Tibial artery (tissue), 4 donors: ENCODE measurements at regions not wholly inside any gene's neighbourhood (a gene's known extent, or its start where the extent isn't known, plus 50 kb on each side); places are given as distances from the start of the nearest gene placed in this dataset.

ENCODE experiments used
- DNase-seq, 2 donors: peaks; one replicate each; pipeline ENCODE4 v3.0.0-alpha.2; 2019
- H3K27ac ChIP-seq, 2 donors: fragments of 200-600 bp; sonication (generic) in 1 of 2; 1 replicate in 1 of 2; 2 replicates in 1 of 2; pipeline ENCODE4 v1.5.1; 2018 to 2019; ENCODE audit warnings: mild to moderate bottlenecking in 1 of 2
- H3K27me3 ChIP-seq, 2 donors: fragments of 200-600 bp; sonication (generic) in 1 of 2; one replicate each; pipeline versions ENCODE4 v1.5.1 to v1.6.0; 2016 to 2019
- H3K36me3 ChIP-seq, 3 donors: fragments of 200-600 bp; sonication (generic) in 2 of 3; one replicate each; pipeline ENCODE4 v1.5.1; 2016 to 2019; ENCODE audit warnings: mild to moderate bottlenecking in 2 of 3
- H3K4me1 ChIP-seq, 4 donors: fragments of 200-600 bp; sonication (generic) in 2 of 4; 1 replicate in 3 of 4; 2 replicates in 1 of 4; pipeline ENCODE4 v1.5.1; 2016 to 2019
- H3K4me3 ChIP-seq, 2 donors: fragments of 200-600 bp; sonication (generic) in 1 of 2; 1 replicate in 1 of 2; 2 replicates in 1 of 2; pipeline ENCODE4 v1.5.1; 2018 to 2019; ENCODE audit warnings: mild to moderate bottlenecking in 2 of 2
- H3K9me3 ChIP-seq, 3 donors: fragments of 200-600 bp; sonication (generic) in 1 of 3; one replicate each; pipeline ENCODE4 v1.5.1; 2016 to 2019
- intact Hi-C: fragments of 100-400 bp; cut with DNase I; formaldehyde crosslinking; loops from one replicate; pipeline ENCODE4 v1.15.0; 2023; ENCODE audit warnings: low total_unique reads
- TF ChIP-seq, protein P1 (sequence below), 2 experiments: fragments of 200-600 bp in 1 of 2; fragments of 450-650 bp in 1 of 2; IDR thresholded peaks; one replicate each; pipeline ENCODE4 v1.5.1; 2017 to 2019; ENCODE audit warnings: antibody characterized with exemption in 2 of 2, mild to moderate bottlenecking in 1 of 2, moderate library complexity in 1 of 2

DNA sequence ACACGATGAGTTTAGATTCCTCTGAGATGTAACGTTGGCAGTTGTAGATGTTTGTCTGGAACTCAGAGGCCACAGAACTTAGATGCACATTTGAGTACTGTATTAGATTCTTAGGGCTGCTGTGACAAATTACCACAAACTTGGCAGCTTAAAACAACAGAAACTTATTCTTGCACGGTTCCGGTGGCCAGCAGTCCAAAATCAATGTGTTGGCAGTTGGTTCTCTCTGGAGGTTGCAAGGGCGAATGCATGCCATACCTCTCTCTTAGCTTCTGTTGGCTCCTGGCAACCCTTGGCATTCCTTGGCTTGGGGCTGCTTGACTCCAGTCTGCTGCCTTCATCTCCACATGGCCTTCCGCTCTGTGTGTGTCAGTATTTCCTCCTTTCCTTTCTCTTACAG lies 118.9 kb downstream of the C12orf75 start:
- no peak for DNase-seq
- peaks cover 0 to 6% (median 0%) of the 10 kb centered on the region in 4 donors for H3K4me1 ChIP-seq
- TF ChIP-seq, protein P1, sequence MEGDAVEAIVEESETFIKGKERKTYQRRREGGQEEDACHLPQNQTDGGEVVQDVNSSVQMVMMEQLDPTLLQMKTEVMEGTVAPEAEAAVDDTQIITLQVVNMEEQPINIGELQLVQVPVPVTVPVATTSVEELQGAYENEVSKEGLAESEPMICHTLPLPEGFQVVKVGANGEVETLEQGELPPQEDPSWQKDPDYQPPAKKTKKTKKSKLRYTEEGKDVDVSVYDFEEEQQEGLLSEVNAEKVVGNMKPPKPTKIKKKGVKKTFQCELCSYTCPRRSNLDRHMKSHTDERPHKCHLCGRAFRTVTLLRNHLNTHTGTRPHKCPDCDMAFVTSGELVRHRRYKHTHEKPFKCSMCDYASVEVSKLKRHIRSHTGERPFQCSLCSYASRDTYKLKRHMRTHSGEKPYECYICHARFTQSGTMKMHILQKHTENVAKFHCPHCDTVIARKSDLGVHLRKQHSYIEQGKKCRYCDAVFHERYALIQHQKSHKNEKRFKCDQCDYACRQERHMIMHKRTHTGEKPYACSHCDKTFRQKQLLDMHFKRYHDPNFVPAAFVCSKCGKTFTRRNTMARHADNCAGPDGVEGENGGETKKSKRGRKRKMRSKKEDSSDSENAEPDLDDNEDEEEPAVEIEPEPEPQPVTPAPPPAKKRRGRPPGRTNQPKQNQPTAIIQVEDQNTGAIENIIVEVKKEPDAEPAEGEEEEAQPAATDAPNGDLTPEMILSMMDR (IDR thresholded peaks at IDR 0.05), result no peak
- no peaks in the 10 kb centered on the region for H3K27me3 ChIP-seq
- no peaks in the 10 kb centered on the region for H3K36me3 ChIP-seq
- no peak overlapping the region for H3K27ac ChIP-seq
- intact Hi-C loops, result no loop called here
- no peaks in the 10 kb centered on the region for H3K9me3 ChIP-seq
- no peak overlapping the region for H3K4me3 ChIP-seq

DNA sequence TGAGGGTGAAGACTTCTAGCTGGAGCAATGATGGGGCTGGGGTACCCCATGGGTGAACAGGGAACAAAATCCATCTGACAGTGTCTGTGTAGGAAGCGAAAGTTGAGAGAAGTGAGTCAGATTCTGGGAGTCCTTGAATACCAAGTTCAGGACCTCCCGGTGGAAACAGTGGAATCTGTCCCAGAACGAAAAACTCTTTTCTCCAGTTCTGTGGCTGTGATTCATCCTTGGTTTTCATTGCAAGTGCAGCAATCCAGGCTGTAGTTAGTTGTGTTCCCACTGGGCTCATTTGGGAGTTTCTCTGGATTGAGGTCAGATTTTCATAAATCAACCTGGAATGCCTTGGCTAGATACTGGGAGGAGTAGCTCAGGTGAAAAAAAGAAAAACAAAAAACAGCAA lies 120.7 kb downstream of the C12orf75 start:
- peak in 1 of 2 donors; percentile 21 for DNase-seq
- Histone ChIP-seq H3K4me1 (peaks cover 0 to 6% (median 0%) of the 10 kb centered on the region in 4 donors), H3K27me3 (no peaks in the 10 kb centered on the region), H3K27ac (no peak overlapping the region), H3K9me3 (no peaks in the 10 kb centered on the region), H3K4me3 (no peak overlapping the region), H3K36me3 (no peaks in the 10 kb centered on the region)
- TF ChIP-seq, protein P1 (IDR thresholded peaks at IDR 0.05), result no peak
- intact Hi-C loops, result no loop called here

DNA sequence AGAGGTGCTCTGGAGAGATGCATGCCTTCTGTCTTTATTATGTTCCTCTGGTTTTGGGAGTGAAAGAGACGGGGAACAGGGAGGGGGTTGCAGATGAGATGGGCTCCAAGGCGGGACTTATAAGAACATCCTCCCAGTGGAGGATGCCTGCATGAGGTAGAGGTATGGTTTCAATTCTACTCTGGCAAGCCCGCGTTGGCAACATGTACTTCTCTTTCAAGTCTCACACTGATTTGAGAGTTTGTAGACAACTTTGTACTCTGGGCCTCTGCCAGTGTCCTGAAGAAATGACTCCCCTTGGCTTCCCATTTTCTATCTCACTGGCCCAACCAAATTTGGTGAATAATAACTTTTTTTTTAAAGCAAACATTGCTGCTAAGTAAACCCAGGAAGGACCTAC lies 121.3 kb downstream of the C12orf75 start:
- Histone ChIP-seq H3K27ac (no peak overlapping the region), H3K9me3 (no peaks in the 10 kb centered on the region), H3K4me3 (no peak overlapping the region), H3K27me3 (no peaks in the 10 kb centered on the region), H3K4me1 (peaks cover 0 to 6% (median 0%) of the 10 kb centered on the region in 4 donors), H3K36me3 (no peaks in the 10 kb centered on the region)
- intact Hi-C loops, result no loop called here
- peak in 1 of 2 donors; percentile 24 for DNase-seq
- TF ChIP-seq, protein P1 (IDR thresholded peaks at IDR 0.05), result no peak

DNA sequence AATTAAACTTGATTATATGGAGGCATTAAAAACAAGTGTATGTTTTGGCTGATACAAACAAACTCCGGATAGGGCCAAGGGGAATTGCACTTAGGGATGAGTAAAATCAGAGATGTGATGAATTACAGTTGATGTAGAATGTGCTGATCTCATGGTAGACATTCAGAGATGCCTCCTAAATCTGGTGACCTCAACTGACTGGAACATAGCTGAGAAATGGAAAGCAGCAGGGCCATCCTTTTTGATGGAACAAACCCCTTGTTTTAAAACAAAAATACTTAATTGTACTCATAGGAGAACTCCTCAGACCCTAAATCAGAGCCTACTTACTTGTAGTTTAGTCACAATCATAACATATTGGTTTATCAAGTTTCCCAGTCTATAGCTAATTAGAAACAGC lies 122.8 kb downstream of the C12orf75 start:
- Histone ChIP-seq H3K27ac (no peak overlapping the region), H3K9me3 (no peaks in the 10 kb centered on the region), H3K4me1 (peaks cover 0 to 6% (median 0%) of the 10 kb centered on the region in 4 donors), H3K4me3 (no peak overlapping the region), H3K36me3 (no peaks in the 10 kb centered on the region), H3K27me3 (no peaks in the 10 kb centered on the region)
- no peak for DNase-seq
- intact Hi-C loops, result no loop called here
- TF ChIP-seq, protein P1 (IDR thresholded peaks at IDR 0.05), result no peak

DNA sequence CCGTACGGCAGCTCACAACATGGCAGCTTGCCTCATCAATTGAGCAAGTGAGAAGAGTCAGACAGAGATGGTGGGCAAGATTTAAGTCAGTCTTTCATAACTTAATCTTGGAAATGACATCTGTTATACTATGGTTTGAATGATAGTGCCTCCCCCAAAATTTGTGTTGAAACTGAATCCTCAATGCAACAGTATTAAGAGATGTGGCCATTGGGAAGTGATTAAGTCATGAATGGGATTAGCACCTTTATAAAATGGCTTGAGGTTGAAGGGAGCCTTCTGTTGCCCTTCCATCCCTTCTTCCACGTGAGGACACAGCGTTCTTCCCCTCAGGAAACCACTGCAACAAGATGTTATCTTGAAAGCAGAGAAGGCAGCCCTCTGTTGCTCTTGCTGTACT lies 124.2 kb downstream of the C12orf75 start:
- no peak for DNase-seq
- TF ChIP-seq, protein P1 (IDR thresholded peaks at IDR 0.05), result no peak
- intact Hi-C loops, result no loop called here
- H3K4me3 ChIP-seq, result no peak overlapping the region
- H3K9me3 ChIP-seq, result no peaks in the 10 kb centered on the region
- no peaks in the 10 kb centered on the region for H3K36me3 ChIP-seq
- no peak overlapping the region for H3K27ac ChIP-seq
- H3K27me3 ChIP-seq, result no peaks in the 10 kb centered on the region
- peaks cover 0 to 9% (median 2%) of the 10 kb centered on the region in 4 donors for H3K4me1 ChIP-seq

DNA sequence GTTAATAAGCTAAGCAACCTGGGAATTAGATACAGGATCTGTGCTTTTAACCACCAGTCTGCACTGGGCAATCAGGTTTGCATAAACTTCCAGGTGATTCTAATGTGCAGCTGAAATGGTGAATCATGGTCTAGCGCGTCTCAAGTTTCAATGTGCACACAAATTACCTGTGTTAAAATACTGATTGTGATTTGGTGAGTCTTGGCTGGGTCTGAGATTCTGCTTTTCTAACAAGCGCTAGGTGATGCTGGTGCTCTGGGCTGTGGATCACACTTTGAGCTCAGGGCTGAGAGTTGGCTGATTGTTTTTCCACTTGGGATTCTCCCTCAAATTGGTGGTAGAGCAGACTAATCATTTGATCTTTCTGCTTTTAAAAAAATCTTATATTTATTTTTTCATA lies 124.8 kb downstream of the C12orf75 start:
- H3K4me3 ChIP-seq, result no peak overlapping the region
- TF ChIP-seq, protein P1 (IDR thresholded peaks at IDR 0.05), result no peak

More for the DNA sequence above, 124.8 kb downstream of the C12orf75 start:
- no peaks in the 10 kb centered on the region for H3K36me3 ChIP-seq
- no peak overlapping the region for H3K27ac ChIP-seq
- H3K27me3 ChIP-seq, result no peaks in the 10 kb centered on the region
- no peaks in the 10 kb centered on the region for H3K9me3 ChIP-seq
- no peak for DNase-seq
- intact Hi-C loops, result no loop called here
- peaks cover 0 to 15% (median 4%) of the 10 kb centered on the region in 4 donors for H3K4me1 ChIP-seq
